Activated CD8-positive, alpha-beta T cell treated with anti-CD3 and anti-CD28 coated beads, Interleukin-2, amount 10 ng/mL, durations not matched to agents 7 days and 5 days (primary cell): ENCODE measurements at regions not wholly inside any gene's neighbourhood (a gene's known extent, or its start where the extent isn't known, plus 50 kb on each side); places are given as distances from the start of the nearest gene placed in this dataset.

Experiments
- ATAC-seq: fragments of 150-1000 bp; cut with Tn5 transposase; one replicate; pipeline ENCODE4 v1.10.0; 2021; ENCODE audit warnings: moderate library complexity
- CTCF ChIA-PET: fragments of 350-600 bp; sonication (Branson Sonifier 250); formaldehyde crosslinking; loops from one replicate; lab custom pipeline; 2021; ENCODE audit warnings: antibody characterized with exemption; lab: Charles Lee
- POLR2A ChIA-PET: fragments of 350-600 bp; sonication (Branson Sonifier 250); formaldehyde crosslinking; loops from one replicate; lab custom pipeline; 2021; ENCODE audit warnings: antibody characterized with exemption; lab: Charles Lee
- DNase-seq: peaks from one replicate; pipeline ENCODE4 v3.0.0-alpha.2; 2020
- H3K27ac Mint-ChIP-seq: one replicate; pipeline ENCODE4 v1.8.0; 2021; ENCODE audit warnings: mild to moderate bottlenecking, mixed read lengths
- H3K27me3 Mint-ChIP-seq: one replicate; pipeline ENCODE4 v1.8.0; 2021; ENCODE audit warnings: low read depth, mixed read lengths
- H3K36me3 Mint-ChIP-seq: one replicate; pipeline ENCODE4 v1.8.0; 2021; ENCODE audit warnings: low read depth, mixed read lengths
- H3K4me1 Mint-ChIP-seq: one replicate; pipeline ENCODE4 v1.8.0; 2021; ENCODE audit warnings: low read depth, mixed read lengths
- H3K4me3 Mint-ChIP-seq: one replicate; pipeline ENCODE4 v1.8.0; 2021; ENCODE audit warnings: mild to moderate bottlenecking, mixed read lengths
- H3K9me3 Mint-ChIP-seq: one replicate; pipeline ENCODE4 v1.8.0; 2022; ENCODE audit warnings: mixed read lengths; ENCODE audit not compliant: insufficient read depth

DNA sequence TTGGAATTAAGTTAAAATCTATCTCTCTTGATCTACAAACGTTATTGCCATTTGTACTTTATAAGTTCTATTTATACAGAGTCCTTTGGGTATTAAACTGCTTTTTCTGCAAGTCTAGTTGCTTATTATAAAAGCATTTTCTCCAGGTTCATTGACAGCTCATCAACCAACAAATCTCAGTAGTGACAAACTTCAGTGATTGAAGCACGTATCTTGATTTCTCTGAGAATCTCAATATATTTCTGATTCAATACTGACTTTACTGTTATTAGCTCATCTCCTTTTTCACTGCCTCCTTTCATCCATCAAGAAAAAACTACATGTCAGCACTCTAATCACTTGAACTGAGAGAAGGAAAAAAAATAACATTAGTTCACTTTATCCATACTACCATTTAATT lies 630.2 kb downstream of the ARAP2 start:
- no peaks in the 10 kb centered on the region for H3K36me3 Mint-ChIP-seq
- H3K27me3 Mint-ChIP-seq = no peaks in the 10 kb centered on the region
- no peak overlapping the region for H3K27ac Mint-ChIP-seq
- H3K4me3 Mint-ChIP-seq = no peak overlapping the region
- no peaks in the 10 kb centered on the region for H3K9me3 Mint-ChIP-seq
- ATAC-seq = no peak
- no peaks in the 10 kb centered on the region for H3K4me1 Mint-ChIP-seq
- CTCF ChIA-PET = no interaction called here
- POLR2A ChIA-PET = no interaction called here
- DNase-seq = no peak

- ChIA-PET POLR2A (no interaction called here), CTCF (no interaction called here)
- H3K9me3 Mint-ChIP-seq = no peaks in the 10 kb centered on the region
- DNase-seq = no peak
- H3K27me3 Mint-ChIP-seq = no peaks in the 10 kb centered on the region
- ATAC-seq = no peak
- no peak overlapping the region for H3K4me3 Mint-ChIP-seq
- no peaks in the 10 kb centered on the region for H3K36me3 Mint-ChIP-seq
- H3K4me1 Mint-ChIP-seq = no peaks in the 10 kb centered on the region
- no peak overlapping the region for H3K27ac Mint-ChIP-seq
Observed at GRCh38 chr4:35639929-35640328, 604.4 kb downstream of the ARAP2 start.

DNA sequence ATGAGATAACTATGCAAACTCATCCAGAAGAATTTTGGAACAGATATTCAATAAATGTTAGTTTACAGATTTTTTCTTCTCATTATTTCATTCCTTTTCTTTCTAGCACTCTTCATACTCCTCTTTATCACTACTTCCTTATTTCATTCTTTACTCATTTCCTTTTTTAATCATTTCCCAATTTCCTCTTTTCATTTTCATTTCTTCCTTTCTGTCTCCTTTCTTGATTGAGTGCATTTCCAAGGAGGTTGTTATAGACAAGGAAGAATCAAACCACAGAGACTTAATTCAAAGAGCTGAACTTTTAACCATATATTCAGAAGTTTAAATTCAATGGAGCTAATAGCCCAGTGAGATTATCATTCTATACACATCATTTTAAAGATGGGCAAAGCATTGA lies 600.7 kb downstream of the ARAP2 start:
- Mint-ChIP-seq H3K9me3 (no peaks in the 10 kb centered on the region), H3K4me3 (no peak overlapping the region), H3K27ac (no peak overlapping the region), H3K27me3 (no peaks in the 10 kb centered on the region), H3K36me3 (no peaks in the 10 kb centered on the region), H3K4me1 (no peaks in the 10 kb centered on the region)
- DNase-seq (no peak), ATAC-seq (no peak)
- POLR2A ChIA-PET = no interaction called here
- CTCF ChIA-PET = no interaction called here

DNA sequence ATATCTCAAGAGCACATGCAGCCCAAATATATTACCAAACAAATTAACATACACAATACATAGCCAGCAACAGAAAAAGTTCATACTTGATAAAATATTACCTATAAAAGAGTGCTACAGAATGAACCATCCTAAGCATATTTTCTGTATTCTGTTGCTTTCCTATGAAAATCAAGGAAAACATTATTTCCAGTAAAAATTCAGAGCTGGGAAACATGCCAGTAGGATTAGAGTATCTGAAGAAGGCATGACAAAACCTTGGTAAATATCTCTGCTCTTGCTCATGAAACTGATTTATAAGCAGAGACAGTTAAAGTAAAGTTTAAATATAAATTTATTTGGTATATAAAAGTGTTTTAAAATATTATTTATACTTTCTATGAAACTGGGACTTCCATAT lies 599.7 kb downstream of the ARAP2 start:
- ChIA-PET CTCF (no interaction called here), POLR2A (no interaction called here)
- ATAC-seq = no peak
- H3K4me3 Mint-ChIP-seq = no peak overlapping the region
- no peaks in the 10 kb centered on the region for H3K4me1 Mint-ChIP-seq
- no peaks in the 10 kb centered on the region for H3K27me3 Mint-ChIP-seq
- DNase-seq = no peak
- H3K9me3 Mint-ChIP-seq = no peaks in the 10 kb centered on the region
- no peak overlapping the region for H3K27ac Mint-ChIP-seq
- H3K36me3 Mint-ChIP-seq = no peaks in the 10 kb centered on the region

DNA sequence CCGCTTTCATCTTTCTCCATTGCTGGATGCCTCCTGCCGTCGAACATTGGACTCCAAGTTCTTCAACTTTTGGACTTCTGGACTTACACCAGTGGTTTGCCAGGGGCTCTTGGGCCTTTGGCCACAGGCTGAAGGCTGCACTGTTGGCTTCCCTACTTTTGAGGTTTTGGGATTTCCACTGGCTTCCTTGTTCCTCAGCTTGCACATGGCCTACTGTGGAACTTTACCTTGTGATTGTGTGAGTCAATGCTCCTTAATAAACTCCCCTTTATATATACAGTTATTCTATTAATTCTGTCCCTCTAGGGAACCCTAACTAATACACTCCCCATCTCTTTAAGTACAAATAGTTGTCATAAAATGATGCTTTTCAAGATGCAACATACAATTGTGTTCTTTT lies 595.3 kb downstream of the ARAP2 start:
- no peak overlapping the region for H3K27ac Mint-ChIP-seq
- H3K4me3 Mint-ChIP-seq = no peak overlapping the region
- POLR2A ChIA-PET = no interaction called here
- CTCF ChIA-PET = no interaction called here
- H3K9me3 Mint-ChIP-seq = no peaks in the 10 kb centered on the region
- H3K36me3 Mint-ChIP-seq = no peaks in the 10 kb centered on the region
- no peaks in the 10 kb centered on the region for H3K4me1 Mint-ChIP-seq
- H3K27me3 Mint-ChIP-seq = no peaks in the 10 kb centered on the region
- ATAC-seq (no peak), DNase-seq (no peak)

DNA sequence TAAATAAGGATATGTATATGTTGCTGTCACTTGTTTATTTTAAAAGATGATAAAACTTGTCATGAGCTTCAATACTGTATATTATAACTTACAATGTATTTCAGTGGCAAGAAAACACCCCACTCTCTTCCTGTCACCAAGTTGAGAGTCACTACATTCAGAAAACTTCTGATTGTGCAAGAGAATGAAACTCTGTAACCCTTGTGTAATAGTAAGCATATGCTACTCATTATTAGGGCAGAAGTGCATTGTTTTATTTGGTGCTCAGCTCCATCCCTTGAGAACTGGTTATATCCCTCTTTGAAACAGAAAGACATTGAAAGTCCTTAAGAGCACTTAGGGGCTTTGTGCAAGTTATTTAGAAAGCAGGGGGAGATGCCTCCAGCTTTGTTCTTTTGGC lies 594.5 kb downstream of the ARAP2 start:
- DNase-seq (no peak), ATAC-seq (no peak)
- POLR2A ChIA-PET = no interaction called here
- Mint-ChIP-seq H3K9me3 (no peaks in the 10 kb centered on the region), H3K4me3 (no peak overlapping the region), H3K27ac (no peak overlapping the region), H3K27me3 (no peaks in the 10 kb centered on the region), H3K4me1 (no peaks in the 10 kb centered on the region), H3K36me3 (no peaks in the 10 kb centered on the region)
- CTCF ChIA-PET = no interaction called here

DNA sequence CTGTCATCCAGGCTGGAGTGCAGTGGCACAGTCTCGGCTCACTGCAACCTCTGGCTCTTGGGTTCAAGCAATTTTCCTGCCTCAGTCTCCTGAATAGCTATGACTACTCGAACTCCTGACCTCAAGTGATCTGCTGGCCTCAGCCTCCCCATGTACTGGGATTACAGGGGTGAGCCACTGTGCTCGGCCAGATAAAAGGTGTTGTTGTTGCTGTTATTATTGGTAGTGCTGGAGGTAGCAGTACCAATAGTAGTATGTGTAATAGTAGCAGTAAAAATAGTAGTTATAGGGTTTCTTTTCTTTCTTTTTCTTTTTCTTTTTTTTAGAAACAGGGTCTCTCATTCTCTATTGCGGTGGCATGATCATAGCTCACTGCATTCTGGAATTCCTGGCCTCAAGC lies 592.1 kb downstream of the ARAP2 start:
- Mint-ChIP-seq H3K9me3 (peaks cover 4% of the 10 kb centered on the region), H3K36me3 (no peaks in the 10 kb centered on the region), H3K4me1 (no peaks in the 10 kb centered on the region), H3K27me3 (no peaks in the 10 kb centered on the region), H3K4me3 (no peak overlapping the region), H3K27ac (no peak overlapping the region)
- POLR2A ChIA-PET = no interaction called here
- ATAC-seq (no peak), DNase-seq (no peak)
- CTCF ChIA-PET = no interaction called here

GRCh38 chr4:35653451-35653850 lies 590.9 kb downstream of the ARAP2 start:
- DNase-seq (no peak), ATAC-seq (no peak)
- Mint-ChIP-seq H3K4me3 (no peak overlapping the region), H3K27ac (no peak overlapping the region), H3K9me3 (peaks cover 4% of the 10 kb centered on the region), H3K27me3 (no peaks in the 10 kb centered on the region), H3K4me1 (no peaks in the 10 kb centered on the region), H3K36me3 (no peaks in the 10 kb centered on the region)
- CTCF ChIA-PET = no interaction called here
- POLR2A ChIA-PET = no interaction called here

DNA sequence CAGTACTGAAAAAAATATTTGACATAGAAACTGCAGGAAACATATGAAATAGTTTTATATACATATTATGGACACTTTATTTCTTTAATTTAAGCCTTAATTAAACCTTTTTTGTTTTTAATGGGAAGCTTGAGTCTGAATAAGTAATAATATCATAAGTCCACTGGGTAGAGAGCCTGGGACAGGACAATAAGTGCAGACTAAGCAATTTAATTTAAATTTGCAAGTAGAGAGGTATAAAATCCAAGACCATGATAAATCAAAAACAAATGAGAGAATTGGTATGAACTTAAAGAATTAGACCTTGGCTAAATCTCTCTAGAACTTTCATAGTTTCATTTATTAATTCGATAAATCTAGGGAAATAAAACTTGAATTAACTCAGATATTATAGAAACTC lies 571.2 kb downstream of the ARAP2 start:
- ChIA-PET POLR2A (no interaction called here), CTCF (no interaction called here)
- no peak overlapping the region for H3K4me3 Mint-ChIP-seq
- H3K27ac Mint-ChIP-seq = no peak overlapping the region
- no peak for DNase-seq
- H3K4me1 Mint-ChIP-seq = no peaks in the 10 kb centered on the region
- no peaks in the 10 kb centered on the region for H3K36me3 Mint-ChIP-seq
- no peaks in the 10 kb centered on the region for H3K27me3 Mint-ChIP-seq
- ATAC-seq = no peak
- H3K9me3 Mint-ChIP-seq = no peaks in the 10 kb centered on the region

DNA sequence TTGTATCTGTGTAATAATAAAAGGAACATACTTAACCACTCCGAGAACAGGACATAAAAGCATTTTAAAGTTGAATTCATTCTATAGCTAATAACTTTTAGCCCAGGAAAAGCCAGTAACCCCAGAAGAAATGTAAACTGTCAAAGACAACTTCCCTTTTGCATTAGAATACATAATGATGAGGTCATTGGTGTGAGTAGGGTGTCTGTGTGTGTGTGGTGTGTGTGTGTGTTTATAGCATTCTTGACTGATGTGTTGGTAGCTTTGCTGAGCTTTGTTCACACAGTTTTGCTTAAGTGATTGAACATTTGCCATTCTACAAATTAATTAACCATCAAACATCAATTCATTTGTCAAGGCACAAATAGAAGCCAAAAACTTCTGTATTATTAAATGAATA lies 559.6 kb downstream of the ARAP2 start:
- Mint-ChIP-seq H3K27me3 (no peaks in the 10 kb centered on the region), H3K27ac (no peak overlapping the region), H3K36me3 (no peaks in the 10 kb centered on the region), H3K4me1 (no peaks in the 10 kb centered on the region), H3K4me3 (no peak overlapping the region), H3K9me3 (peaks cover 5% of the 10 kb centered on the region)
- CTCF ChIA-PET = no interaction called here
- DNase-seq = no peak
- POLR2A ChIA-PET = no interaction called here
- no peak for ATAC-seq

- H3K27ac Mint-ChIP-seq = no peak overlapping the region
- ChIA-PET POLR2A (no interaction called here), CTCF (no interaction called here)
- ATAC-seq = no peak
- no peak overlapping the region for H3K4me3 Mint-ChIP-seq
- H3K4me1 Mint-ChIP-seq = no peaks in the 10 kb centered on the region
- H3K9me3 Mint-ChIP-seq = no peaks in the 10 kb centered on the region
- no peaks in the 10 kb centered on the region for H3K36me3 Mint-ChIP-seq
- no peak for DNase-seq
- H3K27me3 Mint-ChIP-seq = no peaks in the 10 kb centered on the region
Observed at GRCh38 chr4:35689870-35690269, 554.4 kb downstream of the ARAP2 start.

DNA sequence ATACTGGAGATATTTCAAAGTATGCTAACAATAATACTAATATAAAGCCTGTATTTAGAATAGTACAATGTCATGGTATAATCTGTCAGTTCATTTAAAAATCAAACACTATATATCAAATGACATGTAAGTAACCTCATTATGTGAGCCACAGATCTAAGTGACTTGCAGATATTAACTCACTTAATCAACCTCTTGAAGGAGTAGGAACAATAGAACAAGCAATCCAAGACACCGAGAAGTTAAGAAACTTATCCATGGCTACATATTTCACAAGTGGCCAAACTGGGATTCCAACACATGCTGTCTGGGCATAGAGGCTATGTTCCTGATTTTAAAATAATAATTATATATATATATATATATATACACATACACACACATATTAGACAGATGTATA lies 554.0 kb downstream of the ARAP2 start:
- DNase-seq (no peak), ATAC-seq (no peak)
- ChIA-PET CTCF (no interaction called here), POLR2A (no interaction called here)
- H3K4me1 Mint-ChIP-seq = no peaks in the 10 kb centered on the region
- no peak overlapping the region for H3K27ac Mint-ChIP-seq
- H3K36me3 Mint-ChIP-seq = no peaks in the 10 kb centered on the region
- H3K27me3 Mint-ChIP-seq = no peaks in the 10 kb centered on the region
- H3K4me3 Mint-ChIP-seq = no peak overlapping the region
- H3K9me3 Mint-ChIP-seq = no peaks in the 10 kb centered on the region

- DNase-seq (no peak), ATAC-seq (no peak)
- Mint-ChIP-seq H3K27ac (no peak overlapping the region), H3K9me3 (no peaks in the 10 kb centered on the region), H3K27me3 (no peaks in the 10 kb centered on the region), H3K4me1 (no peaks in the 10 kb centered on the region), H3K4me3 (no peak overlapping the region), H3K36me3 (no peaks in the 10 kb centered on the region)
- ChIA-PET CTCF (no interaction called here), POLR2A (no interaction called here)
Observed at GRCh38 chr4:35695003-35695402, 549.3 kb downstream of the ARAP2 start.
